ENCODE measurements at regions not wholly inside any gene's neighbourhood (a gene's known extent, or its start where the extent isn't known, plus 50 kb on each side); places are given as distances from the start of the nearest gene placed in this dataset.

DNA sequence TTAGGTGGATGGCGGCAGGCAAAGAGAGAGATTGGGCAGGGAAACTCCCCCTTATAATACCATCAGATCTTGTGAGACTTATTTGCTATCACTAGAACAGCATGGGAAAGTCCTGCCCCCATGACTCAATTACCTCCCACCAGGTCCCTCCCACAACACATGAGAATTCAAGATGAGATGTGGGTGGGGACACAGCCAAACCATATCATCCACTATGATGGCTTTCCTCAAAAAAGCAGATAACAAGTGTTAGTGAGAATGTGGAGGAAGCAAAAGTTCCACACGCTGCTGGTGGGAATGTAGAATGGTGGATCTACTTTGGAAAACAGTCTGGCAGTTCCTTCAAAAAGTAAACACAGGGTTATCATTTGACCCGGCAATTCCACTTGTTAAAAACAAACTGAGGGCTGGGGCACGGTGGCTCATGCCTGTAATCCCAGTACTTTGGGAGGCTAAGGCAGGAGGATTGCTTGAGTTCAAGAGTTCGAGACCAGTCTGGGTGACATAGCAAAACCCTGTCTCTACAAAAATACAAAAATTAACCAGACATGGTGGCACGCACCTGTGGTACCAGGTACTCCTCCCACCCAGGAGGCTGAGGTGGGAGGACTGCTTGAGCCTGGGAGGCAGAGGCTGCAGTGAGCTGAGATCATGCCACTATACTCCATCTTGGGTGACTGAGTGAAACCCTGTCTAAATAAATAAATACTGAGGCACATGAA is 161.4 kb upstream of the EEPD1 start:
- in situ Hi-C loops (cut with MboI): no loop called here
- Histone ChIP-seq H3K9me3 (replicated peaks; ENCODE audit: control insufficient read depth, insufficient read depth, low read depth, low read length) (no peaks in the 10 kb centered on the region), H3K9me1 (ENCODE audit: control insufficient read depth, insufficient read depth, low read length) (no peaks in the 10 kb centered on the region), H3K27ac (ENCODE audit: extremely low read depth, low read depth, low read length) (no peak overlapping the region), H4K20me1 (replicated peaks; ENCODE audit: control insufficient read depth, insufficient read depth, low read length) (no peaks in the 10 kb centered on the region), H3K4me3 (no peak overlapping the region), H3K79me2 (ENCODE audit: control insufficient read depth, insufficient read depth, low read length) (no peaks in the 10 kb centered on the region), H3K9ac (ENCODE audit: insufficient read depth in 1 of 2, low read depth in 2 of 2, low read length in 2 of 2) (no peak overlapping the region), H3K4me1 (replicated peaks in 1 of 2; ENCODE audit: control insufficient read depth in 2 of 2, insufficient read depth in 2 of 2, low read length in 2 of 2) (no peaks in the 10 kb centered on the region), H3K27me3 (ENCODE audit: control insufficient read depth in 2 of 2, insufficient read depth in 2 of 2, low read length in 2 of 2) (peaks cover 6 to 14% of the 10 kb centered on the region in 2 experiments; a peak in 3 of 5 replicates), H2AFZ (ENCODE audit: low read depth, low read length) (no peak overlapping the region), H3K36me3 (ENCODE audit: control insufficient read depth, insufficient read depth, low read length) (no peaks in the 10 kb centered on the region), H3K4me2 (ENCODE audit: insufficient read depth, low read length) (no peak overlapping the region)
- intact Hi-C loops (cut with micrococcal nuclease): no loop called here
- WGBS (ENCODE audit: insufficient coverage, low coverage, missing lambda C conversion rate): 5% methylated on average over 6 of the region's 6 CpGs
- TF ChIP-seq, protein P1, sequence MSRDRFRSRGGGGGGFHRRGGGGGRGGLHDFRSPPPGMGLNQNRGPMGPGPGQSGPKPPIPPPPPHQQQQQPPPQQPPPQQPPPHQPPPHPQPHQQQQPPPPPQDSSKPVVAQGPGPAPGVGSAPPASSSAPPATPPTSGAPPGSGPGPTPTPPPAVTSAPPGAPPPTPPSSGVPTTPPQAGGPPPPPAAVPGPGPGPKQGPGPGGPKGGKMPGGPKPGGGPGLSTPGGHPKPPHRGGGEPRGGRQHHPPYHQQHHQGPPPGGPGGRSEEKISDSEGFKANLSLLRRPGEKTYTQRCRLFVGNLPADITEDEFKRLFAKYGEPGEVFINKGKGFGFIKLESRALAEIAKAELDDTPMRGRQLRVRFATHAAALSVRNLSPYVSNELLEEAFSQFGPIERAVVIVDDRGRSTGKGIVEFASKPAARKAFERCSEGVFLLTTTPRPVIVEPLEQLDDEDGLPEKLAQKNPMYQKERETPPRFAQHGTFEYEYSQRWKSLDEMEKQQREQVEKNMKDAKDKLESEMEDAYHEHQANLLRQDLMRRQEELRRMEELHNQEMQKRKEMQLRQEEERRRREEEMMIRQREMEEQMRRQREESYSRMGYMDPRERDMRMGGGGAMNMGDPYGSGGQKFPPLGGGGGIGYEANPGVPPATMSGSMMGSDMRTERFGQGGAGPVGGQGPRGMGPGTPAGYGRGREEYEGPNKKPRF (IDR thresholded peaks at IDR 0.05; ENCODE audit: low read depth, low read length): no peak
- TF ChIP-seq NR3C1 (CRISPR knock-in tag; IDR thresholded peaks at IDR 0.05) (no peak), E2F5 (CRISPR knock-in tag; IDR thresholded peaks at IDR 0.05) (no peak), FOSL1 (tag; conservative IDR thresholded peaks at IDR 0.05) (0 out of 2 replicates have a peak, but pooled peaks have one; percentile 38)
- FAIRE-seq (no peak), DNase-seq (ENCODE audit: extremely low read depth in 1 of 4, low spot score in 3 of 4) (no peak), ATAC-seq (no peak)
- BruUV-seq (replicated peaks): no TSS peak
- ChIA-PET POLR2A (no interaction called here), CTCF (ENCODE audit: low intra/inter-chr PET ratio) (no interaction called here)
